GM19023 (cell line): ENCODE measurements at regions not wholly inside any gene's neighbourhood (a gene's known extent, or its start where the extent isn't known, plus 50 kb on each side); places are given as distances from the start of the nearest gene placed in this dataset.
"Not testable (repeated sequence)": the region's sequence is repeated elsewhere in the genome, so short reads cannot be mapped to it uniquely, and the experiment has no call there.

ENCODE experiments used
- ATAC-seq: cut with Tn5 transposase; IDR thresholded peaks from one replicate; pipeline ENCODE4 v1.9.1; 2021; ENCODE audit warnings: mild to moderate bottlenecking, moderate library complexity; ENCODE audit not compliant: unreplicated experiment

- ATAC-seq: no peak
Measured at GRCh38 chr1:213702703-213703102, 285.1 kb upstream of the PROX1 start.

GRCh38 chr1:213704941-213705340 is 282.8 kb upstream of the PROX1 start:
- no peak for ATAC-seq

- not testable (repeated sequence) for ATAC-seq
Measured at GRCh38 chr1:213711833-213712490, 275.8 kb upstream of the PROX1 start.

GRCh38 chr1:213714645-213715044 is 273.1 kb upstream of the PROX1 start:
- no peak for ATAC-seq

- no peak for ATAC-seq
Measured at GRCh38 chr1:213715182-213715581, 272.6 kb upstream of the PROX1 start.

- ATAC-seq: no peak
Measured at GRCh38 chr1:213719462-213719861, 268.3 kb upstream of the PROX1 start.

- ATAC-seq: no peak
Measured at GRCh38 chr1:213720032-213720431, 267.7 kb upstream of the PROX1 start.

GRCh38 chr1:213723187-213723586 is 264.6 kb upstream of the PROX1 start:
- no peak for ATAC-seq

GRCh38 chr1:213724640-213725536 is 262.9 kb upstream of the PROX1 start:
- ATAC-seq: no peak

- no peak for ATAC-seq
Measured at GRCh38 chr1:213727853-213728592, 259.8 kb upstream of the PROX1 start.

- ATAC-seq: no peak
Measured at GRCh38 chr1:213728593-213729536, 258.9 kb upstream of the PROX1 start.

GRCh38 chr1:213733705-213734104 is 254.1 kb upstream of the PROX1 start:
- no peak for ATAC-seq

- no peak for ATAC-seq
Measured at GRCh38 chr1:213737398-213738035, 250.3 kb upstream of the PROX1 start.

GRCh38 chr1:213738658-213739057 is 249.1 kb upstream of the PROX1 start:
- ATAC-seq: no peak

GRCh38 chr1:213742992-213743391 is 244.8 kb upstream of the PROX1 start:
- no peak for ATAC-seq

- ATAC-seq: no peak
Measured at GRCh38 chr1:213744780-213745179, 243.0 kb upstream of the PROX1 start.

GRCh38 chr1:213745451-213745850 is 242.3 kb upstream of the PROX1 start:
- ATAC-seq: no peak

- no peak for ATAC-seq
Measured at GRCh38 chr1:213749558-213749957, 238.2 kb upstream of the PROX1 start.

GRCh38 chr1:213750231-213751063 is 237.3 kb upstream of the PROX1 start:
- no peak for ATAC-seq
